Sigmoid colon (tissue), 6 donors: ENCODE measurements at regions not wholly inside any gene's neighbourhood (a gene's known extent, or its start where the extent isn't known, plus 50 kb on each side); places are given as distances from the start of the nearest gene placed in this dataset.
"Not testable (repeated sequence)": the region's sequence is repeated elsewhere in the genome, so short reads cannot be mapped to it uniquely, and the experiment has no call there.

Experiments used
- DNase-seq: peaks from one replicate; pipeline ENCODE4 v3.0.0-alpha.2; 2019
- H3K27ac ChIP-seq, 4 donors: fragments of 200-600 bp; sonication (generic); one replicate each; pipeline ENCODE4 v1.5.1; 2016 to 2019; ENCODE audit warnings: mild to moderate bottlenecking in 1 of 4
- H3K27me3 ChIP-seq, 3 donors: fragments of 200-600 bp; sonication (generic); one replicate each; pipeline ENCODE4 v1.5.1; 2019; ENCODE audit warnings: mild to moderate bottlenecking in 1 of 3
- H3K36me3 ChIP-seq, 4 donors: fragments of 200-600 bp; sonication (generic); one replicate each; pipeline ENCODE4 v1.5.1; 2016 to 2019
- H3K4me1 ChIP-seq, 4 donors: fragments of 200-600 bp; sonication (generic); one replicate each; pipeline ENCODE4 v1.5.1; 2017 to 2019
- H3K4me3 ChIP-seq, 4 donors: fragments of 200-600 bp; sonication (generic); one replicate each; pipeline ENCODE4 v1.5.1; 2017 to 2019; ENCODE audit warnings: mild to moderate bottlenecking in 2 of 4, moderate library complexity in 1 of 4
- H3K9me3 ChIP-seq, 4 donors: fragments of 200-600 bp in 3 of 4; sonication (generic) in 3 of 4; one replicate each; pipeline versions ENCODE4 v1.5.1 to v1.6.1; 2013 to 2019
- WGBS, 2 donors: extraction: QIAGEN DNeasy Blood & Tissue Kit; methylation state at CpG; one replicate each; pipeline ENCODE4 v1.1.7; 2013; 5-methylcytosine and 5-hydroxymethylcytosine counted together
- intact Hi-C: fragments of 100-400 bp; cut with DNase I; formaldehyde crosslinking; loops from one replicate; pipeline ENCODE4 v1.15.1; 2023
- small RNA-seq, 3 donors: library from RNA; depleted of rRNA; stranded (forward); fragments of <200 nt; gene quantifications; one replicate each; pipeline ENCODE3, GENCODE V24; 2016
- donor health status: healthy with polysubstance abuse.
- donor health status: healthy.

GRCh38 chr7:76676890-76677289 is 49.8 kb upstream of the POMZP3 start:
- H3K27me3 ChIP-seq, H3K36me3 ChIP-seq, intact Hi-C loops, H3K9me3 ChIP-seq, DNase-seq, H3K4me3 ChIP-seq, H3K4me1 ChIP-seq, H3K27ac ChIP-seq: not testable (repeated sequence)
- WGBS, 2 donors: 85 to 98% methylated on average over 1 of the region's 1 CpG

Small RNA genes lying in the stretch of these regions (small RNA-seq; reads per million reads assigned to genes)
- 0 reads per million in 3 donors for gene AC114737.2
